Tibial artery (tissue), 4 donors: ENCODE measurements at regions not wholly inside any gene's neighbourhood (a gene's known extent, or its start where the extent isn't known, plus 50 kb on each side); places are given as distances from the start of the nearest gene placed in this dataset.

Experiments used
- DNase-seq, 2 donors: peaks; one replicate each; pipeline ENCODE4 v3.0.0-alpha.2; 2019
- H3K27ac ChIP-seq, 2 donors: fragments of 200-600 bp; sonication (generic) in 1 of 2; 1 replicate in 1 of 2; 2 replicates in 1 of 2; pipeline ENCODE4 v1.5.1; 2018 to 2019; ENCODE audit warnings: mild to moderate bottlenecking in 1 of 2
- H3K27me3 ChIP-seq, 2 donors: fragments of 200-600 bp; sonication (generic) in 1 of 2; one replicate each; pipeline versions ENCODE4 v1.5.1 to v1.6.0; 2016 to 2019
- H3K36me3 ChIP-seq, 3 donors: fragments of 200-600 bp; sonication (generic) in 2 of 3; one replicate each; pipeline ENCODE4 v1.5.1; 2016 to 2019; ENCODE audit warnings: mild to moderate bottlenecking in 2 of 3
- H3K4me1 ChIP-seq, 4 donors: fragments of 200-600 bp; sonication (generic) in 2 of 4; 1 replicate in 3 of 4; 2 replicates in 1 of 4; pipeline ENCODE4 v1.5.1; 2016 to 2019
- H3K4me3 ChIP-seq, 2 donors: fragments of 200-600 bp; sonication (generic) in 1 of 2; 1 replicate in 1 of 2; 2 replicates in 1 of 2; pipeline ENCODE4 v1.5.1; 2018 to 2019; ENCODE audit warnings: mild to moderate bottlenecking in 2 of 2
- H3K9me3 ChIP-seq, 3 donors: fragments of 200-600 bp; sonication (generic) in 1 of 3; one replicate each; pipeline ENCODE4 v1.5.1; 2016 to 2019
- CTCF ChIP-seq, 2 experiments: fragments of 200-600 bp in 1 of 2; fragments of 450-650 bp in 1 of 2; IDR thresholded peaks; one replicate each; pipeline ENCODE4 v1.5.1; 2017 to 2019; ENCODE audit warnings: antibody characterized with exemption in 2 of 2, mild to moderate bottlenecking in 1 of 2, moderate library complexity in 1 of 2
- intact Hi-C: fragments of 100-400 bp; cut with DNase I; formaldehyde crosslinking; loops from one replicate; pipeline ENCODE4 v1.15.0; 2023; ENCODE audit warnings: low total_unique reads

GRCh38 chr9:28758341-28758740 lies 1185.1 kb upstream of the C9orf72 start:
- no peak for TF ChIP-seq CTCF (IDR thresholded peaks at IDR 0.05)
- Histone ChIP-seq H3K4me1 (no peaks in the 10 kb centered on the region), H3K27me3 (no peaks in the 10 kb centered on the region), H3K9me3 (no peaks in the 10 kb centered on the region), H3K36me3 (no peaks in the 10 kb centered on the region), H3K27ac (no peak overlapping the region), H3K4me3 (no peak overlapping the region)
- intact Hi-C loops, result no loop called here
- DNase-seq, result no peak

- Histone ChIP-seq H3K27ac (no peak overlapping the region), H3K27me3 (no peaks in the 10 kb centered on the region), H3K36me3 (no peaks in the 10 kb centered on the region), H3K4me1 (no peaks in the 10 kb centered on the region), H3K9me3 (no peaks in the 10 kb centered on the region), H3K4me3 (no peak overlapping the region)
- TF ChIP-seq CTCF (IDR thresholded peaks at IDR 0.05), result no peak
- DNase-seq, result no peak
- intact Hi-C loops, result no loop called here
Measured at GRCh38 chr9:28758971-28759370, 1185.7 kb upstream of the C9orf72 start.

GRCh38 chr9:28762167-28762566 lies 1188.9 kb upstream of the C9orf72 start:
- no peaks in the 10 kb centered on the region for H3K36me3 ChIP-seq
- no peaks in the 10 kb centered on the region for H3K27me3 ChIP-seq
- no peak for DNase-seq
- no peaks in the 10 kb centered on the region for H3K9me3 ChIP-seq
- H3K4me3 ChIP-seq, result no peak overlapping the region
- intact Hi-C loops, result no loop called here
- no peak overlapping the region for H3K27ac ChIP-seq
- no peak for TF ChIP-seq CTCF (IDR thresholded peaks at IDR 0.05)
- no peaks in the 10 kb centered on the region for H3K4me1 ChIP-seq

GRCh38 chr9:28764532-28764931 lies 1191.3 kb upstream of the C9orf72 start:
- no peak overlapping the region for H3K4me3 ChIP-seq
- intact Hi-C loops, result no loop called here
- no peak for TF ChIP-seq CTCF (IDR thresholded peaks at IDR 0.05)
- no peaks in the 10 kb centered on the region for H3K9me3 ChIP-seq
- H3K27ac ChIP-seq, result no peak overlapping the region
- DNase-seq, result no peak
- H3K27me3 ChIP-seq, result no peaks in the 10 kb centered on the region
- no peaks in the 10 kb centered on the region for H3K4me1 ChIP-seq
- H3K36me3 ChIP-seq, result no peaks in the 10 kb centered on the region

GRCh38 chr9:28770226-28770625 lies 1196.9 kb upstream of the C9orf72 start:
- Histone ChIP-seq H3K27me3 (no peaks in the 10 kb centered on the region), H3K27ac (no peak overlapping the region), H3K36me3 (no peaks in the 10 kb centered on the region), H3K4me3 (no peak overlapping the region), H3K9me3 (no peaks in the 10 kb centered on the region), H3K4me1 (no peaks in the 10 kb centered on the region)
- TF ChIP-seq CTCF (IDR thresholded peaks at IDR 0.05), result no peak
- no peak for DNase-seq
- intact Hi-C loops, result no loop called here

- intact Hi-C loops, result no loop called here
- no peak for DNase-seq
- TF ChIP-seq CTCF (IDR thresholded peaks at IDR 0.05), result no peak
- Histone ChIP-seq H3K4me1 (no peaks in the 10 kb centered on the region), H3K36me3 (no peaks in the 10 kb centered on the region), H3K4me3 (no peak overlapping the region), H3K9me3 (no peaks in the 10 kb centered on the region), H3K27me3 (no peaks in the 10 kb centered on the region), H3K27ac (no peak overlapping the region)
Measured at GRCh38 chr9:28770827-28771226, 1197.5 kb upstream of the C9orf72 start.
